K562 (cell line): ENCODE measurements at regions not wholly inside any gene's neighbourhood (a gene's known extent, or its start where the extent isn't known, plus 50 kb on each side); places are given as distances from the start of the nearest gene placed in this dataset.

Experiments
- CTCF ChIP-seq, 3 experiments: IDR thresholded peaks in 2 of 3; conservative IDR thresholded peaks in 1 of 3; 2 replicates each; pipeline ENCODE4 v1.5.1; 2011 to 2012; ENCODE audit warnings: low read length in 3 of 3, mild to moderate bottlenecking in 3 of 3, control low read depth in 2 of 3, improper control_type of control experiment in 1 of 3, inconsistent platforms in 1 of 3, low read depth in 1 of 3, mixed read lengths in 1 of 3, moderate library complexity in 1 of 3; ENCODE audit not compliant: insufficient read depth in 2 of 3
- TF ChIP-seq, protein P1 (sequence below): sonication (generic); formaldehyde crosslinking; IDR thresholded peaks from 2 replicates; pipeline ENCODE4 v1.8.0; 2023; ENCODE audit warnings: mild to moderate bottlenecking, missing genetic modification reagents
- TF ChIP-seq, protein P2 (sequence below), 2 experiments: fragments of 450-650 bp; IDR thresholded peaks; 2 replicates each; pipeline ENCODE4 v1.6.1; 2018; ENCODE audit warnings: mild to moderate bottlenecking in 2 of 2, low read depth in 1 of 2; ENCODE audit not compliant: partially characterized antibody in 2 of 2
- TF ChIP-seq, protein P3 (sequence below), 2 experiments: fragments of 450-650 bp; conservative IDR thresholded peaks; 2 replicates each; pipeline ENCODE4 v1.6.1; 2017; ENCODE audit warnings: mild to moderate bottlenecking in 2 of 2, moderate library complexity in 2 of 2

DNA sequence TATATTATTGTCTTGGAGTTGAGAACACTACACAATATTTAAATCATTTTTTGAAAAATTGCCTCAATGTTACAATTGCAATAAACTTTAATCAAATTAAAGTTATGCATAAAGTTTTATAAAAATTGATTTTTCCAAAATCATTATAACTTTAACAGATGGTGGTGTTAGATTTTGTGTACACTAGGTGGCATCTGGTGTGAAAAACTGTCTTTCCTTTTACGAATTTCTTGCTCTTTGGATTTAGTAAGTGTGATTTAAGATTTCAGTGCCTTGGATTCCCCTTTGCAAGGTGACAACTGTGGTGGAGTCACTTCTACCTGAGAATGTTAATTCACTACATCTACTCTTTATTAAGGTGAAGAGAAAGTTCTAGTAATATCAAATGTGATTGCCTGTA lies 91.6 kb downstream of the AREG start (continued):
- TF ChIP-seq, protein P1, sequence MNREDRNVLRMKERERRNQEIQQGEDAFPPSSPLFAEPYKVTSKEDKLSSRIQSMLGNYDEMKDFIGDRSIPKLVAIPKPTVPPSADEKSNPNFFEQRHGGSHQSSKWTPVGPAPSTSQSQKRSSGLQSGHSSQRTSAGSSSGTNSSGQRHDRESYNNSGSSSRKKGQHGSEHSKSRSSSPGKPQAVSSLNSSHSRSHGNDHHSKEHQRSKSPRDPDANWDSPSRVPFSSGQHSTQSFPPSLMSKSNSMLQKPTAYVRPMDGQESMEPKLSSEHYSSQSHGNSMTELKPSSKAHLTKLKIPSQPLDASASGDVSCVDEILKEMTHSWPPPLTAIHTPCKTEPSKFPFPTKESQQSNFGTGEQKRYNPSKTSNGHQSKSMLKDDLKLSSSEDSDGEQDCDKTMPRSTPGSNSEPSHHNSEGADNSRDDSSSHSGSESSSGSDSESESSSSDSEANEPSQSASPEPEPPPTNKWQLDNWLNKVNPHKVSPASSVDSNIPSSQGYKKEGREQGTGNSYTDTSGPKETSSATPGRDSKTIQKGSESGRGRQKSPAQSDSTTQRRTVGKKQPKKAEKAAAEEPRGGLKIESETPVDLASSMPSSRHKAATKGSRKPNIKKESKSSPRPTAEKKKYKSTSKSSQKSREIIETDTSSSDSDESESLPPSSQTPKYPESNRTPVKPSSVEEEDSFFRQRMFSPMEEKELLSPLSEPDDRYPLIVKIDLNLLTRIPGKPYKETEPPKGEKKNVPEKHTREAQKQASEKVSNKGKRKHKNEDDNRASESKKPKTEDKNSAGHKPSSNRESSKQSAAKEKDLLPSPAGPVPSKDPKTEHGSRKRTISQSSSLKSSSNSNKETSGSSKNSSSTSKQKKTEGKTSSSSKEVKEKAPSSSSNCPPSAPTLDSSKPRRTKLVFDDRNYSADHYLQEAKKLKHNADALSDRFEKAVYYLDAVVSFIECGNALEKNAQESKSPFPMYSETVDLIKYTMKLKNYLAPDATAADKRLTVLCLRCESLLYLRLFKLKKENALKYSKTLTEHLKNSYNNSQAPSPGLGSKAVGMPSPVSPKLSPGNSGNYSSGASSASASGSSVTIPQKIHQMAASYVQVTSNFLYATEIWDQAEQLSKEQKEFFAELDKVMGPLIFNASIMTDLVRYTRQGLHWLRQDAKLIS, result no peak
- TF ChIP-seq, protein P2, sequence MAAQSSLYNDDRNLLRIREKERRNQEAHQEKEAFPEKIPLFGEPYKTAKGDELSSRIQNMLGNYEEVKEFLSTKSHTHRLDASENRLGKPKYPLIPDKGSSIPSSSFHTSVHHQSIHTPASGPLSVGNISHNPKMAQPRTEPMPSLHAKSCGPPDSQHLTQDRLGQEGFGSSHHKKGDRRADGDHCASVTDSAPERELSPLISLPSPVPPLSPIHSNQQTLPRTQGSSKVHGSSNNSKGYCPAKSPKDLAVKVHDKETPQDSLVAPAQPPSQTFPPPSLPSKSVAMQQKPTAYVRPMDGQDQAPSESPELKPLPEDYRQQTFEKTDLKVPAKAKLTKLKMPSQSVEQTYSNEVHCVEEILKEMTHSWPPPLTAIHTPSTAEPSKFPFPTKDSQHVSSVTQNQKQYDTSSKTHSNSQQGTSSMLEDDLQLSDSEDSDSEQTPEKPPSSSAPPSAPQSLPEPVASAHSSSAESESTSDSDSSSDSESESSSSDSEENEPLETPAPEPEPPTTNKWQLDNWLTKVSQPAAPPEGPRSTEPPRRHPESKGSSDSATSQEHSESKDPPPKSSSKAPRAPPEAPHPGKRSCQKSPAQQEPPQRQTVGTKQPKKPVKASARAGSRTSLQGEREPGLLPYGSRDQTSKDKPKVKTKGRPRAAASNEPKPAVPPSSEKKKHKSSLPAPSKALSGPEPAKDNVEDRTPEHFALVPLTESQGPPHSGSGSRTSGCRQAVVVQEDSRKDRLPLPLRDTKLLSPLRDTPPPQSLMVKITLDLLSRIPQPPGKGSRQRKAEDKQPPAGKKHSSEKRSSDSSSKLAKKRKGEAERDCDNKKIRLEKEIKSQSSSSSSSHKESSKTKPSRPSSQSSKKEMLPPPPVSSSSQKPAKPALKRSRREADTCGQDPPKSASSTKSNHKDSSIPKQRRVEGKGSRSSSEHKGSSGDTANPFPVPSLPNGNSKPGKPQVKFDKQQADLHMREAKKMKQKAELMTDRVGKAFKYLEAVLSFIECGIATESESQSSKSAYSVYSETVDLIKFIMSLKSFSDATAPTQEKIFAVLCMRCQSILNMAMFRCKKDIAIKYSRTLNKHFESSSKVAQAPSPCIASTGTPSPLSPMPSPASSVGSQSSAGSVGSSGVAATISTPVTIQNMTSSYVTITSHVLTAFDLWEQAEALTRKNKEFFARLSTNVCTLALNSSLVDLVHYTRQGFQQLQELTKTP (IDR thresholded peaks at IDR 0.05; ENCODE audit: low read depth in 1 of 2, partially characterized antibody in 2 of 2), result no peak
- TF ChIP-seq, protein P3, sequence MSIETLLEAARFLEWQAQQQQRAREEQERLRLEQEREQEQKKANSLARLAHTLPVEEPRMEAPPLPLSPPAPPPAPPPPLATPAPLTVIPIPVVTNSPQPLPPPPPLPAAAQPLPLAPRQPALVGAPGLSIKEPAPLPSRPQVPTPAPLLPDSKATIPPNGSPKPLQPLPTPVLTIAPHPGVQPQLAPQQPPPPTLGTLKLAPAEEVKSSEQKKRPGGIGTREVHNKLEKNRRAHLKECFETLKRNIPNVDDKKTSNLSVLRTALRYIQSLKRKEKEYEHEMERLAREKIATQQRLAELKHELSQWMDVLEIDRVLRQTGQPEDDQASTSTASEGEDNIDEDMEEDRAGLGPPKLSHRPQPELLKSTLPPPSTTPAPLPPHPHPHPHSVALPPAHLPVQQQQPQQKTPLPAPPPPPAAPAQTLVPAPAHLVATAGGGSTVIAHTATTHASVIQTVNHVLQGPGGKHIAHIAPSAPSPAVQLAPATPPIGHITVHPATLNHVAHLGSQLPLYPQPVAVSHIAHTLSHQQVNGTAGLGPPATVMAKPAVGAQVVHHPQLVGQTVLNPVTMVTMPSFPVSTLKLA (conservative IDR thresholded peaks at IDR 0.05), result no peak
- TF ChIP-seq CTCF (IDR thresholded peaks at IDR 0.05 in 2 of 3, conservative IDR thresholded peaks at IDR 0.05 in 1 of 3; ENCODE audit: insufficient read depth in 2 of 3, low read depth in 1 of 3, low read length in 3 of 3), result peak in 2 of 3 experiments; percentile 7 to 38; a peak in 3 of 6 replicates
